Pancreas (tissue), 10 donors: ENCODE measurements at regions not wholly inside any gene's neighbourhood (a gene's known extent, or its start where the extent isn't known, plus 50 kb on each side); places are given as distances from the start of the nearest gene placed in this dataset.

Experiments used
- ATAC-seq, 4 donors: fragments of 200-7000 bp; cut with Tn5 transposase; one replicate each; pipeline versions ENCODE4 v1.8.0 to v1.9.1; 2020; ENCODE audit warnings: mild to moderate bottlenecking in 4 of 4, moderate library complexity in 4 of 4
- DNase-seq, 6 donors: peaks; one replicate each; pipeline ENCODE4 v3.0.0-alpha.2; 2020
- FAIRE-seq: peaks from 2 replicates; lab custom pipeline; 2012; peaks lifted over from hg19 to GRCh38; lab: Jason Lieb, UNC
- H3K27ac ChIP-seq, 4 donors: fragments of 200-600 bp; sonication (generic); 1 replicate in 3 of 4; 2 replicates in 1 of 4; pipeline versions ENCODE4 v1.5.0 to v1.8.0; 2020
- H3K27me3 ChIP-seq, 4 donors: fragments of 200-600 bp; one replicate each; pipeline ENCODE4 v1.8.0; 2021
- H3K36me3 ChIP-seq, 3 donors: fragments of 200-600 bp; sonication (generic) in 1 of 3; one replicate each; pipeline versions ENCODE4 v1.5.0 to v1.8.0; 2020 to 2021
- H3K4me1 ChIP-seq, 3 donors: fragments of 200-600 bp; one replicate each; pipeline ENCODE4 v1.8.0; 2021
- H3K4me3 ChIP-seq, 4 donors: fragments of 200-600 bp; sonication (generic) in 2 of 4; one replicate each; pipeline versions ENCODE4 v1.5.0 to v1.8.0; 2020 to 2021
- H3K9me3 ChIP-seq, 4 donors: fragments of 200-600 bp; one replicate each; pipeline ENCODE4 v1.8.0; 2021
- CTCF ChIP-seq, 4 donors: fragments of 200-600 bp; sonication (generic) in 3 of 4; IDR thresholded peaks; one replicate each; pipeline versions ENCODE4 v1.5.0 to v1.8.0; 2021; ENCODE audit warnings: antibody characterized with exemption in 4 of 4
- WGBS, 2 donors: extraction: QIAGEN DNeasy Blood & Tissue Kit; methylation state at CpG; one replicate each; pipeline ENCODE4 v1.1.7; 2013; 5-methylcytosine and 5-hydroxymethylcytosine counted together
- intact Hi-C, 3 donors: fragments of 100-400 bp; cut with DNase I; formaldehyde crosslinking; loops; one replicate each; pipeline versions ENCODE4 v1.11.1 to v1.14.2; 2022
- donor health status: healthy with polysubstance abuse.
- donor health status: DM: no; HTN: no; CAD: no; lungs with moderate emphysema.
- donor health status: DM: no; HTN: no; CAD: no.
- donor health status: control.
- donor health status: control.
- donor health status: Bipolar disorder and iron deficiency.
- donor health status: DM: yes; HTN: yes; CAD: no.
- donor health status: DM: no; HTN: no; CAD: no.
- donor health status: DM: no; HTN: no; CAD: no.
- donor health status: DM: yes; HTN: yes; CAD: no.

- no peak for FAIRE-seq
- Histone ChIP-seq H3K4me1 (no peaks in the 10 kb centered on the region), H3K9me3 (no peaks in the 10 kb centered on the region), H3K36me3 (no peaks in the 10 kb centered on the region), H3K27me3 (no peaks in the 10 kb centered on the region), H3K27ac (no peak overlapping the region), H3K4me3 (no peak overlapping the region)
- WGBS, 2 donors: 29 to 43% methylated on average over 3 of the region's 3 CpGs
- intact Hi-C loops: no loop called here
- ATAC-seq: no peak
- DNase-seq: no peak
- TF ChIP-seq CTCF (IDR thresholded peaks at IDR 0.05): no peak
Observed at GRCh38 chr13:78836238-78836784, 177.4 kb upstream of the OBI1 start.

GRCh38 chr13:78832461-78832860 is 173.5 kb upstream of the OBI1 start:
- no peak for FAIRE-seq
- ATAC-seq: no peak
- H3K4me1 ChIP-seq: no peaks in the 10 kb centered on the region

GRCh38 chr13:78830508-78830907 is 171.6 kb upstream of the OBI1 start:
- 51 to 62% methylated on average over 1 of the region's 1 CpG for WGBS, 2 donors
- no peaks in the 10 kb centered on the region for H3K9me3 ChIP-seq
- intact Hi-C loops: no loop called here
- no peaks in the 10 kb centered on the region for H3K36me3 ChIP-seq
- DNase-seq: no peak
- no peaks in the 10 kb centered on the region for H3K4me1 ChIP-seq
- no peak overlapping the region for H3K4me3 ChIP-seq
- FAIRE-seq: no peak
- no peak for TF ChIP-seq CTCF (IDR thresholded peaks at IDR 0.05)
- no peak overlapping the region for H3K27ac ChIP-seq
- H3K27me3 ChIP-seq: no peaks in the 10 kb centered on the region
- ATAC-seq: no peak

More at GRCh38 chr13:78832461-78832860, 173.5 kb upstream of the OBI1 start:
- Histone ChIP-seq H3K9me3 (no peaks in the 10 kb centered on the region), H3K4me3 (no peak overlapping the region), H3K27ac (no peak overlapping the region), H3K27me3 (no peaks in the 10 kb centered on the region), H3K36me3 (no peaks in the 10 kb centered on the region)
- no peak for DNase-seq
- intact Hi-C loops: no loop called here
- WGBS, 2 donors: 58 to 70% methylated on average over 3 of the region's 3 CpGs
- TF ChIP-seq CTCF (IDR thresholded peaks at IDR 0.05): no peak

- FAIRE-seq (peak; percentile 87), ATAC-seq (no peak), DNase-seq (no peak)
- Histone ChIP-seq H3K4me3 (no peak overlapping the region), H3K36me3 (no peaks in the 10 kb centered on the region), H3K27ac (no peak overlapping the region), H3K4me1 (no peaks in the 10 kb centered on the region), H3K27me3 (no peaks in the 10 kb centered on the region), H3K9me3 (no peaks in the 10 kb centered on the region)
- TF ChIP-seq CTCF (IDR thresholded peaks at IDR 0.05): no peak
- intact Hi-C loops: no loop called here
Observed at GRCh38 chr13:78829821-78830220, 170.9 kb upstream of the OBI1 start.

- FAIRE-seq (no peak), ATAC-seq (no peak), DNase-seq (no peak)
- Histone ChIP-seq H3K4me3 (no peak overlapping the region), H3K27me3 (no peaks in the 10 kb centered on the region), H3K4me1 (no peaks in the 10 kb centered on the region), H3K9me3 (no peaks in the 10 kb centered on the region), H3K27ac (no peak overlapping the region), H3K36me3 (no peaks in the 10 kb centered on the region)
- WGBS, 2 donors: 44 to 47% methylated on average over 3 of the region's 3 CpGs
- intact Hi-C loops: no loop called here
- TF ChIP-seq CTCF (IDR thresholded peaks at IDR 0.05): no peak
Observed at GRCh38 chr13:78827471-78827870, 168.5 kb upstream of the OBI1 start.
